Activated naive CD4-positive, alpha-beta T cell treated with anti-CD3 and anti-CD28 coated beads for 36 hours (primary cell): ENCODE measurements at regions not wholly inside any gene's neighbourhood (a gene's known extent, or its start where the extent isn't known, plus 50 kb on each side); places are given as distances from the start of the nearest gene placed in this dataset.

Experiments used
- CTCF ChIA-PET: fragments of 350-600 bp; sonication (Branson Sonifier 250); formaldehyde crosslinking; loops from one replicate; lab custom pipeline; 2021; ENCODE audit warnings: antibody characterized with exemption; lab: Charles Lee
- DNase-seq: peaks from one replicate; pipeline ENCODE4 v3.0.0-alpha.2; 2020
- H3K27ac Mint-ChIP-seq: one replicate; pipeline ENCODE4 v1.8.0; 2021; ENCODE audit warnings: mild to moderate bottlenecking, mixed read lengths
- H3K27me3 Mint-ChIP-seq: one replicate; pipeline ENCODE4 v1.8.0; 2021; ENCODE audit warnings: low read depth, mixed read lengths
- H3K36me3 Mint-ChIP-seq: one replicate; pipeline ENCODE4 v1.8.0; 2021; ENCODE audit warnings: low read depth, mixed read lengths
- H3K4me1 Mint-ChIP-seq: one replicate; pipeline ENCODE4 v1.8.0; 2021; ENCODE audit warnings: low read depth, mixed read lengths
- H3K4me3 Mint-ChIP-seq: one replicate; pipeline ENCODE4 v1.8.0; 2021; ENCODE audit warnings: mild to moderate bottlenecking, moderate library complexity, mixed read lengths
- H3K9me3 Mint-ChIP-seq: one replicate; pipeline ENCODE4 v1.8.0; 2021; ENCODE audit warnings: mixed read lengths
- intact Hi-C: fragments of 100-400 bp; cut with micrococcal nuclease; formaldehyde crosslinking; loops from one replicate; pipeline ENCODE4 v1.15.1; 2023

DNA sequence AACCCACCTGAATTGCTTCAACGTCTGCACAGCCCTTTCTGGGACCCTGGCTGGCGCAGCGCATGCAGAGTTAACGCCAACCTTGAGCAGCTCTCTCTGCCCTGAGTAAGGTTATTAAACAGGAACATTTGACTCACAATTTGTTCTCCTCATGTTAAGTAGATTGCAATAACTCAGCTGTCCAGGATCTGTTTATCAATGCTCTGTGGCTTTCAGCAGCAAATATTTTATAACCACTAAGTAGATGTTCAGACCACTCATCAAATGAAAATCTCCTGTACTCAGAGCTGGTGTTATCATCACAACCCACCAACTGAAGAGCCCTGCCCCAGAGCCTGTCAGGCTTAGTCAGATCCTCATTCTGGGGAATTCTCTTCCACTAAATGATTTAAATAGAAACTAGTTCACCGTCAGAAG is 403.0 kb downstream of the ZNF608 start:
- Mint-ChIP-seq H3K4me1 (no peaks in the 10 kb centered on the region), H3K27ac (no peak overlapping the region), H3K36me3 (no peaks in the 10 kb centered on the region), H3K27me3 (peaks cover 2% of the 10 kb centered on the region), H3K9me3 (no peaks in the 10 kb centered on the region), H3K4me3 (no peak overlapping the region)
- no peak for DNase-seq
- CTCF ChIA-PET, result no interaction called here
- intact Hi-C loops, result no loop called here

DNA sequence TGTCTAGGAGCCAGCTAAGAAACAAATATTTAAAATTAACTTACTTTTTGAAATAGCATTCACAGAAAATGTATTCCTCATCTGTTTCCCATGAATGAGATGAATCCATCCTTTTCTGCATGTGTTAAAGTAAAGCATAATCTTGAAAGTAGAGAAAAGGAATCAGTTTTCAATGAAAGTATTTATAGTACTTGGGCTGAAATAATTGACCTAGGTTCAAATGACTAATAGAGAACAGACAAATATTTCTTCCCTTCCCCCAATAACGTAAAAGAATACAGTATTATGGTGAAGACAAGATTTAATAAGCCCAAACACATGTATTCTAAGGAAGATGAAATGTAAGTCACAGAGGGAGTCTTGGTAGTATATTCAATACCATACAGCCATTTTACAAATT is 403.5 kb downstream of the ZNF608 start:
- no peak overlapping the region for H3K4me3 Mint-ChIP-seq
- no peak overlapping the region for H3K27ac Mint-ChIP-seq
- H3K4me1 Mint-ChIP-seq, result no peaks in the 10 kb centered on the region
- H3K27me3 Mint-ChIP-seq, result peaks cover 2% of the 10 kb centered on the region
- H3K36me3 Mint-ChIP-seq, result no peaks in the 10 kb centered on the region
- no peak for DNase-seq
- CTCF ChIA-PET, result no interaction called here
- no peaks in the 10 kb centered on the region for H3K9me3 Mint-ChIP-seq
- intact Hi-C loops, result no loop called here

DNA sequence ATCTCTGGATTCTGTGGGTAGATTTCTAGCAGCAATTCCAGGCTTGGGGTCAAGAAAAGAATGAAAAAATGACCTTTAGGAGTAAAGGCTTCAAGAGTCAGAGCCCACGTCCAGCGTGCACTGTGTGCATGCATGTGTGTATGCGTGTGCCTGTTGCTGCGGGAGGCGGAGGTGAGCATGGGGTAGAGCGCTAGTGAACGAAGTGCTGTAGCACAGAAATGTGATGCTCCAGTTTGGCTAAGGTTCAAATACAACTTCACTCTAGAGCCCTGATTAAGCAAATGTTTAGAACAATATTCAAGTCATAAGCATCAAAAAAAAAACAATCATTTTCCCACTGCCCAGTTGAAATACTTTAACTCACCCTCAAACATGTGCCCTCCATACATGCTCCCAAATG is 403.9 kb downstream of the ZNF608 start:
- Mint-ChIP-seq H3K36me3 (no peaks in the 10 kb centered on the region), H3K4me1 (no peaks in the 10 kb centered on the region), H3K27me3 (peaks cover 2% of the 10 kb centered on the region), H3K9me3 (no peaks in the 10 kb centered on the region), H3K27ac (no peak overlapping the region), H3K4me3 (no peak overlapping the region)
- DNase-seq, result no peak
- intact Hi-C loops, result no loop called here
- CTCF ChIA-PET, result no interaction called here

DNA sequence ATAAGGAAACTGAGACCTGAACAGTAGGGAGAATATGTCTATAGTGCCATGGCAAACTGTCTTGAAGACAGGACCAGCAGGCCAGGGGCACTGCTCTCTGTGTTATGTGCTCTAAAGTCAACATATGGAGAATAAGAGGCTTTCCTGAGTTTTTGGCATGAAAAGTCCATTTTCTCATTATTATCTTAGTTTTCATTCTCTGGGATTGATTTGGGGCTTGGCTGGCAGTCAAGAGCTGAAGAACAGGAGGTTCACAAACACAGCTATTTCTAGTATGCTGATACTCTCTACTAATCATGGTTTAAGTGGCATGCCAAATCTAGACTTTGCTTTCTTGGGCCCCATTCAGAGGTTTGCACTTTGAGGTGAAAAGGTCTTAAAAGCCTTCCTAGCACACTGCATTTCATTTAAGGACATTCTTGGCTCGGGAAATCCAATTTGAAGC is 404.4 kb downstream of the ZNF608 start:
- Mint-ChIP-seq H3K27me3 (peaks cover 2% of the 10 kb centered on the region), H3K9me3 (no peaks in the 10 kb centered on the region), H3K4me1 (no peaks in the 10 kb centered on the region), H3K36me3 (no peaks in the 10 kb centered on the region), H3K4me3 (no peak overlapping the region), H3K27ac (no peak overlapping the region)
- intact Hi-C loops, result no loop called here
- no peak for DNase-seq
- CTCF ChIA-PET, result no interaction called here

DNA sequence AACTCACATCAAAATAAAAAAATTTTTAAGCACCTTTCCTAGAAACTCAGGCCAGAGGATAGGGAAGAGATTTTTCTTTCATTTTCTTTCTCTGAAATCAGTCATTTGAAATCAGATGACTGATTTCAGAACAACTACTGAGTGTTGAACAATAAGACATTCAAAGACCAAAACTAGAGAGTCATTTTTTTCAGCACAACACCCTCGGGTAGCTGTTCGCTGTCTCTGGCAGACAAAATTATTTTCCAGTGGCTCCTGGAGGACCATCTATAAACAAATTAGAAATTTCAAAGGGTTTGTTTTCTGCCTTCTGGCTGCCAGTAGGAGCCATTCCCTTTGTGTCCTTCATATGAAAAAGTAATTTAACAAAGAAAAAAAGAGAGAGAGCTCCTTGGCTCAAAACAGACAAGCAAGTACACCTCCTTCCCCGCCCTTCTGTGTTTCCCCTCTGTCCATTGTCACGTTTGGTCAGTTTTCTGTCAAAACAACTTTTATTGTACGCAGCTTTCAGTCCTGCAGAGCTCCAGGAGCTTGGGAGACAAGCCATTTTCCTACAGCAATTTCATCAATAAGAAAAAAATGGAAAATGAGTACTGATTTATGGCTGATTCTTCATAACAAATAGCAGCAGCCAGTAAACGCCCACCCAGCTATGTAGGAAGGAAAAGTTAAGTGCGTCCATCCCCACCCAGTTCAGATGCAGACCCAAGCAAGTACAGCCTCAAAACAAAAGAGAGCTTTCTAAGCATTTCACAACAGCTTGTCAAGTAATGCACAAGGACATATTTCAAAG is 405.2 kb downstream of the ZNF608 start:
- Mint-ChIP-seq H3K27ac (no peak overlapping the region), H3K4me1 (no peaks in the 10 kb centered on the region), H3K4me3 (no peak overlapping the region), H3K27me3 (peaks cover 2% of the 10 kb centered on the region), H3K36me3 (no peaks in the 10 kb centered on the region), H3K9me3 (no peaks in the 10 kb centered on the region)
- intact Hi-C loops, result no loop called here
- DNase-seq, result no peak
- CTCF ChIA-PET, result no interaction called here

DNA sequence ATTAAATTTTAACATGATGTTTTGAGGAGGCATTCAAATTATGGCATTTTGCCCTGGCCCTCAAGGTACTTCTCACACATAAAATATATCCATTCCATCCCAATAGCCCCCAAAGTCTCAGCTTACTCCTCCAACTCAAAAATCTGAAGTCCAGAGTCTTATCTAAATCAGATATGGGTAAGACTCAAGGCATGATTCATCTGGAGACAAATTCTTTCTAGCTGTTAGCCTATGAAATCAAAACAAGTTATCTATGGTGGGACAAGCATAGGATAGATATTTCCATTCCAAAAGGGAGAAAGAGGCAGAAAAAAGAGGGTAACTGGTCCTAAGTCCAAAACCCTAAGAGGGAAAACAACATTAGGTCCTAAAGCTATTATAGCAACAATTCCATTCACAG is 408.4 kb downstream of the ZNF608 start:
- Mint-ChIP-seq H3K4me1 (no peaks in the 10 kb centered on the region), H3K36me3 (no peaks in the 10 kb centered on the region), H3K9me3 (no peaks in the 10 kb centered on the region), H3K27ac (no peak overlapping the region), H3K4me3 (no peak overlapping the region), H3K27me3 (peaks cover 2% of the 10 kb centered on the region)
- CTCF ChIA-PET, result no interaction called here
- no peak for DNase-seq
- intact Hi-C loops, result no loop called here

DNA sequence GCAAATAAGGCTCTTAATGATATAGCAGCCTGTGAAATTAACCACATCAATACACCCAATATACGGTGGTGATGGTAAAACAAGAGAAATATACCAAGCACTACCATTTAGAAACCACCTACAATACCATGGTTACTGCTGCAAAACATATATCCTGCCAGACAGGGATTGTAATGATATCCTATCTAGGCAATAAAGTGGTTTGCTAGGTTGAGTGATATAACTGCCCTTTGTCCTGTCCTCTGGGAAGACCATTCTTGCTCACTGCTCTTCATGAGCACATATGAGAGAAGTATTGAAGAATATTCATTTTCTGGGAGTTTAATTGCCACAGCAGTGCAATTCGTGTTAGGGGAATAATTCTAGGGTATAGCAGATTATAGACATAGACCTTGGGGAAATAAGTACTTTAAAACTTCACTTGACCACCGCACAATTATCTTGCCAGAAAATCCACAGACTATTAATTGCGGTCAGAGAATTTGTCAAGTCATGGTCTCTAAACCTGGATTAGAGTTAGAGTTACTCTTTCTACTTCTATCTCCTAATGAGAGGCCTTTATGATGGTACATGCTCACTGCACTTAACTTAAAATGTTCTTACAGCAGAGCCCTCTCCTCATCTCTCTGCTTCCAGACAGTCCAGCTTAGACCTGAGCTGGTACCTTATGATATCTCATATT is 413.0 kb downstream of the ZNF608 start:
- DNase-seq, result no peak
- no peak overlapping the region for H3K27ac Mint-ChIP-seq
- intact Hi-C loops, result no loop called here
- H3K4me3 Mint-ChIP-seq, result no peak overlapping the region
- no peaks in the 10 kb centered on the region for H3K4me1 Mint-ChIP-seq
- peaks cover 2% of the 10 kb centered on the region for H3K9me3 Mint-ChIP-seq
- H3K27me3 Mint-ChIP-seq, result no peaks in the 10 kb centered on the region
- CTCF ChIA-PET, result no interaction called here
- H3K36me3 Mint-ChIP-seq, result no peaks in the 10 kb centered on the region

DNA sequence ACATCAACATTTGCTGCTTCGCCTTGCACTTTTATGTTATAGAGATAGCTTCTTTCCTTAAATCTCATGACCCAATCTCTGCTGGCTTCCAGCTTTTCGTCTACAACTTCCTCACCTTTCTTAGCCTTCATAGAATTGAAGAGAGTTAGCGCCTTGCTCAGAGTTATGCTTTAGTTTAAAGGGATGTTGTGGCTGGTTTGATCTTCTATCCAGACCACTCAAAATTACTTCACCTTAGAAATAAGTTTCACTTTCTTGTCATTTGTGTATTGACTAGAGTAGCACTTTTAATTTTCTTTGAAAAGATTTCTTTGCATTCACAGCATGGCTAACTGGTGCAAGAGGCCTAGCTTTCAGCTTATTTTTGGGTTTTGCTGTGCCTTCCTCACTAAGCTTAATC is 414.2 kb downstream of the ZNF608 start:
- CTCF ChIA-PET, result no interaction called here
- no peaks in the 10 kb centered on the region for H3K4me1 Mint-ChIP-seq
- DNase-seq, result no peak
- H3K36me3 Mint-ChIP-seq, result no peaks in the 10 kb centered on the region
- no peak overlapping the region for H3K27ac Mint-ChIP-seq
- H3K4me3 Mint-ChIP-seq, result no peak overlapping the region
- intact Hi-C loops, result no loop called here
- H3K9me3 Mint-ChIP-seq, result peaks cover 2% of the 10 kb centered on the region
- H3K27me3 Mint-ChIP-seq, result no peaks in the 10 kb centered on the region

DNA sequence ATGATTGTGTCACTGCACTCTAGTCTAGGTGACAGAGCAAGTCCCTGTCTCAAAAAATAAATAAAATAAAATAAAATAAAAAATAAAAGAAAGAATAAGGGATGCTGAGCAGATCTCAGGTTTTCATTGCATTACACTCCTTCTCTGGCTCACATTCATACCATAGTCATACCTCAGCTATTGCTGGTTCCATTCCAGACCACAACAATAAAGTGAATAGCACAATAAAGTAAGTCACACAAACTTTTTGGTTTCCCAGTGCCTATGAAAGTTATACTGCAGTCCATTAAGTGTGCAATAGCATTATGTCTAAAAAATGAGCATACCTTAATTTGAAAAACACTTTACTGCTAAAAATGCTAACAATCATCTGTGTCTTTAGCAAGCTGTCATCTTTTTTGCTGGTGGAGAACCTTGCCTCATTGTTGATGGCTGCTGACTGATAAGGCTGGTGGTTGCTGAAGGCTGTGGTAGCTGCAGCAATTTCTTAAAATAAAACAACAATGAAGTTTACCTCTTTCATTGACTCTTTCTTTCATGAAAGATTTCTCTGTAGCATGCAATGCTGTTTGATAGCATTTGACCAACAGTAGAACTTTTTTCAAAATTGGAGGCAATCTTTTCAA is 415.7 kb downstream of the ZNF608 start:
- no peak for DNase-seq
- Mint-ChIP-seq H3K4me1 (no peaks in the 10 kb centered on the region), H3K4me3 (no peak overlapping the region), H3K27me3 (no peaks in the 10 kb centered on the region), H3K36me3 (no peaks in the 10 kb centered on the region), H3K27ac (no peak overlapping the region), H3K9me3 (peaks cover 2% of the 10 kb centered on the region)
- intact Hi-C loops, result no loop called here
- CTCF ChIA-PET, result no interaction called here

DNA sequence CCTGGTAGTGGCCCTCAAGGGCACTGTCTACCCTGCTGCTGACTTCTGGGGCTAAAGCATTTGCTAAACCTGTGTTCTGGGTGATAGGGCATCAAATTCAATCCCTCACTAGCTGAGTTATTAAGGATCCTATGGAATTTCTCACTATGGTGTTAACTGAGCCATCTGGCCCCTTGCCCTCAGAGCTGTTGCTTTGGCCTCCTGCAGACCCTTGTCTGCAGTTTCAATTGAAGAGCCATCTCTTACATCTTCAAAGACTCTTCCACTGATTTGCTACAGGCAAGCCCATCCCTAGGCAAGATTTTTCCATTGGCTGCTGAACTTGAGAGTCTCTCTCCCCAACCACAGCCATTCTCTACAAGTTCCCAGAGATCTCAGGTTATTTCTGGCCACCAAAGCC is 418.2 kb downstream of the ZNF608 start:
- CTCF ChIA-PET, result no interaction called here
- intact Hi-C loops, result no loop called here
- DNase-seq, result no peak
- Mint-ChIP-seq H3K4me1 (no peaks in the 10 kb centered on the region), H3K27ac (no peak overlapping the region), H3K27me3 (no peaks in the 10 kb centered on the region), H3K4me3 (no peak overlapping the region), H3K9me3 (peaks cover 2% of the 10 kb centered on the region), H3K36me3 (no peaks in the 10 kb centered on the region)

DNA sequence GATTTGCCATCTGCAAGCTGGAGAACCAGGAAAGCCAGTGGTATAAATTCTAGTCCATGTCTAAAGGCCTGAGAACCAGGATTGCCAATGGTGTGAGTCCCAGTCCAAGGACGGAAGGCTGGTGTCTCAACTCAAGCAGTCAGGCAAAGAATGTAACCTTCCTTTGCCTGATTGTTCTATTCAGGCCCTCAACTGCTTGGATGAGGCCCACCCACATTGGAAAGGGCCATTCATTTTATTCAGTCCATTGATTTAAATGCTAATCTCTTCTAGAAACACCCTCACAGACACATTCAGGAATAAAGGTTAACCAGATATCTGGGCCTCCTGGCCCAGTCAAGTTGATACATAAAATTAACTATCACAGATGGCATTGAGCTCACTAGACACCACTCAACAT is 427.8 kb downstream of the ZNF608 start:
- DNase-seq, result no peak
- H3K4me3 Mint-ChIP-seq, result no peak overlapping the region
- intact Hi-C loops, result no loop called here
- no peak overlapping the region for H3K27ac Mint-ChIP-seq
- CTCF ChIA-PET, result no interaction called here
- H3K36me3 Mint-ChIP-seq, result no peaks in the 10 kb centered on the region
- no peaks in the 10 kb centered on the region for H3K9me3 Mint-ChIP-seq
- H3K4me1 Mint-ChIP-seq, result no peaks in the 10 kb centered on the region
- H3K27me3 Mint-ChIP-seq, result no peaks in the 10 kb centered on the region

DNA sequence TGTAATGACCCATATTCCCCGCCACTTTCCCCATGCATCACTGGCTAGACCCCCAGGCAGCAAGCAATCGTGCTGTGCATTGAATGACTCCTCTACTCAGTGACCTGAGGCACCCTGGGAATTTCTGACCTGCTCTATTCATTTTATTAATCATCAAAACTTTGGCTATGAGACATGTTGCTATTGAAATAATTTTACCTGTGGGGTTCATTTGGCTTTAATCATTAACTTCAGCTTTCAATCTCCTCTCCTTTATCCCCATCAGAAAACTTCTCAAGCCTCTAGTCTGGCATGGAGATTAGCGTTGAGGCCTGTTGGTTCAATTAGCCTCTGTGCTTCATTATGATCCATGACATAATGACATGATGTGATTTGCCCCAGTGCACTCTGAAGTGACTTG is 429.0 kb downstream of the ZNF608 start:
- Mint-ChIP-seq H3K27me3 (no peaks in the 10 kb centered on the region), H3K27ac (no peak overlapping the region), H3K4me1 (no peaks in the 10 kb centered on the region), H3K36me3 (no peaks in the 10 kb centered on the region), H3K4me3 (no peak overlapping the region), H3K9me3 (no peaks in the 10 kb centered on the region)
- intact Hi-C loops, result no loop called here
- CTCF ChIA-PET, result no interaction called here
- no peak for DNase-seq
